Endothelial cell of umbilical vein (primary cell): ENCODE measurements at regions not wholly inside any gene's neighbourhood (a gene's known extent, or its start where the extent isn't known, plus 50 kb on each side); places are given as distances from the start of the nearest gene placed in this dataset.

Experiments
- EZH2 ChIP-seq: IDR thresholded peaks from 2 replicates; pipeline ENCODE4 v1.6.1; 2012; ENCODE audit warnings: borderline replicate concordance, low read depth, mild to moderate bottlenecking, moderate library complexity, low read length, inconsistent platforms; ENCODE audit not compliant: severe bottlenecking
- MAX ChIP-seq: IDR thresholded peaks from 2 replicates; pipeline ENCODE4 v1.6.1; 2011; ENCODE audit not compliant: insufficient read depth, insufficient read length
- MYC ChIP-seq: IDR thresholded peaks from one replicate; pipeline ENCODE4 v1.6.1; 2011; ENCODE audit warnings: mild to moderate bottlenecking, low read depth, low read length
- POLR2A ChIP-seq: IDR thresholded peaks from 2 replicates; pipeline ENCODE4 v1.6.1; 2012; ENCODE audit warnings: low read depth, mild to moderate bottlenecking, control low read depth, low read length
- POLR2AphosphoS5 ChIP-seq: IDR thresholded peaks from 2 replicates; pipeline ENCODE4 v1.6.1; 2012; ENCODE audit warnings: low read depth, mild to moderate bottlenecking, control low read depth, low read length, moderate library complexity; ENCODE audit not compliant: insufficient read depth
- TF ChIP-seq, protein P1 (sequence below), 2 donors: IDR thresholded peaks; 1 replicate in 1 of 2; 2 replicates in 1 of 2; pipeline ENCODE4 v1.5.1; 2011; ENCODE audit warnings: low read length in 2 of 2, mild to moderate bottlenecking in 2 of 2, moderate library complexity in 2 of 2, control low read depth in 1 of 2, inconsistent platforms in 1 of 2, low read depth in 1 of 2; ENCODE audit not compliant: insufficient read depth in 1 of 2; ENCODE audit errors: extremely low read depth in 1 of 2

GRCh38 chr6:137816133-137816579 lies 50.9 kb upstream of the TNFAIP3 start:
- TF ChIP-seq MYC (no peak), POLR2AphosphoS5 (no peak), POLR2A (no peak), EZH2 (no peak), MAX (no peak)
- TF ChIP-seq, protein P1, sequence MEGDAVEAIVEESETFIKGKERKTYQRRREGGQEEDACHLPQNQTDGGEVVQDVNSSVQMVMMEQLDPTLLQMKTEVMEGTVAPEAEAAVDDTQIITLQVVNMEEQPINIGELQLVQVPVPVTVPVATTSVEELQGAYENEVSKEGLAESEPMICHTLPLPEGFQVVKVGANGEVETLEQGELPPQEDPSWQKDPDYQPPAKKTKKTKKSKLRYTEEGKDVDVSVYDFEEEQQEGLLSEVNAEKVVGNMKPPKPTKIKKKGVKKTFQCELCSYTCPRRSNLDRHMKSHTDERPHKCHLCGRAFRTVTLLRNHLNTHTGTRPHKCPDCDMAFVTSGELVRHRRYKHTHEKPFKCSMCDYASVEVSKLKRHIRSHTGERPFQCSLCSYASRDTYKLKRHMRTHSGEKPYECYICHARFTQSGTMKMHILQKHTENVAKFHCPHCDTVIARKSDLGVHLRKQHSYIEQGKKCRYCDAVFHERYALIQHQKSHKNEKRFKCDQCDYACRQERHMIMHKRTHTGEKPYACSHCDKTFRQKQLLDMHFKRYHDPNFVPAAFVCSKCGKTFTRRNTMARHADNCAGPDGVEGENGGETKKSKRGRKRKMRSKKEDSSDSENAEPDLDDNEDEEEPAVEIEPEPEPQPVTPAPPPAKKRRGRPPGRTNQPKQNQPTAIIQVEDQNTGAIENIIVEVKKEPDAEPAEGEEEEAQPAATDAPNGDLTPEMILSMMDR (IDR thresholded peaks at IDR 0.05; ENCODE audit: extremely low read depth in 1 of 2, insufficient read depth in 1 of 2, low read depth in 1 of 2, low read length in 2 of 2): no peak
